ENCODE measurements at regions not wholly inside any gene's neighbourhood (a gene's known extent, or its start where the extent isn't known, plus 50 kb on each side); places are given as distances from the start of the nearest gene placed in this dataset.

DNA sequence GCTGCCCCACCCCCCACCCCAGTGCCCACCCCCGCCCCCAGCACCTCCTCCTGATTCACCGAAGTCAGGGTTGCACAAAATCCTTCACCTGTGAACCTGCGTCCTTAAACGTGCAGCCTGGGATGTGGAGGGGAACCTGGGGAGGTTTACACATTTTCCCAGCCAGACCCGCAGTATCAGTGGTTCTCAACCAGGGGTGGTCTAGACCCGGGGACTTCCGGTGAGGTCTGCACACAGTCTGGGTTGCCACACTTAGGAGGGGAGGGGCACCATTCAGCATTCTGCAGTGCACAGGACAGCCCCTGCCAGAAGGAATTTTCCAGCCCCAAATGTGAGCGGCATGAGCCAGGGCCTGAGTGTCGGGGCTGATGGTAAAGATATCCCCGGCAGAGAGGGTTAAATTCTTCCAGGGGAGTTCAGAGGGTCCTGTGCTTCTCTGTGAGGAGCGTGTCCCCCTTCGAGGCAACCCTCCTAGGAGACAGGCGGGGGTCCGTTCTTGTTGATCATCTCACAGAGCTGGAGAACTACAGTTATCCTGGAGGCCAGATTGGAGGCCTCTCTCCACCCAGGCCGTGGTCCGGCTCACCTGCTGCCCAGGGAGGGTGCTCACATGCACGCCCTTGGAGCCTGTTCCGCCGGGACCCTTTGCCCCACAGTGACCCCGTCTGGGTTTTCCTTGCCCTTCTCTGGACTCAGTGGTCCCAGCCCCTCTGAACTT, 113.6 kb downstream of the SIK1 start:
- Mint-ChIP-seq H3K4me3 (peak overlapping the region; percentile 12; the same call in 1 of the 3 replicates), H3K27me3 (ENCODE audit: insufficient read depth, low read depth, poor library complexity) (peaks cover 19% of the 10 kb centered on the region), H3K4me1 (peaks cover 34% of the 10 kb centered on the region), H3K9me3 (peaks cover 16% of the 10 kb centered on the region), H3K27ac (peak overlapping the region; percentile 84; the same call in 1 of the 2 replicates), H3K36me3 (ENCODE audit: low read depth) (peaks cover 12% of the 10 kb centered on the region)
- Histone ChIP-seq H3K4me1 (ENCODE audit: insufficient read depth) (peaks cover 19% of the 10 kb centered on the region), H3K4me3 (no peak overlapping the region), H3K27me3 (ENCODE audit: insufficient read depth) (no peaks in the 10 kb centered on the region), H2AFZ (peak overlapping the region; percentile 66; the same call in 1 of the 2 replicates), H4K20me1 (replicated peaks; ENCODE audit: insufficient read depth) (no peaks in the 10 kb centered on the region), H3K9me2 (ENCODE audit: insufficient read depth) (no peaks in the 10 kb centered on the region), H3K4me2 (no peak overlapping the region), H3K27ac (ENCODE audit: low read depth) (no peak overlapping the region), H3K36me3 (ENCODE audit: insufficient read depth) (no peaks in the 10 kb centered on the region), H3K79me2 (replicated peaks; ENCODE audit: insufficient read depth) (no peaks in the 10 kb centered on the region), H3F3A (replicated peaks; ENCODE audit: low read depth) (no peaks in the 10 kb centered on the region)
- DNase-seq (ENCODE audit: low spot score) (no peak), ATAC-seq (peak; percentile 13)
- TF ChIP-seq, protein P1, sequence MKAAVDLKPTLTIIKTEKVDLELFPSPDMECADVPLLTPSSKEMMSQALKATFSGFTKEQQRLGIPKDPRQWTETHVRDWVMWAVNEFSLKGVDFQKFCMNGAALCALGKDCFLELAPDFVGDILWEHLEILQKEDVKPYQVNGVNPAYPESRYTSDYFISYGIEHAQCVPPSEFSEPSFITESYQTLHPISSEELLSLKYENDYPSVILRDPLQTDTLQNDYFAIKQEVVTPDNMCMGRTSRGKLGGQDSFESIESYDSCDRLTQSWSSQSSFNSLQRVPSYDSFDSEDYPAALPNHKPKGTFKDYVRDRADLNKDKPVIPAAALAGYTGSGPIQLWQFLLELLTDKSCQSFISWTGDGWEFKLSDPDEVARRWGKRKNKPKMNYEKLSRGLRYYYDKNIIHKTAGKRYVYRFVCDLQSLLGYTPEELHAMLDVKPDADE (IDR thresholded peaks at IDR 0.05) = no peak
- TF ChIP-seq CREB1 (CRISPR knock-in tag; IDR thresholded peaks at IDR 0.05; ENCODE audit: low read depth) (no peak), EZH2phosphoT487 (IDR thresholded peaks at IDR 0.05; ENCODE audit: unreplicated experiment) (no peak), JUNB (IDR thresholded peaks at IDR 0.05; ENCODE audit: unreplicated experiment) (no peak), NANOG (IDR thresholded peaks at IDR 0.05; ENCODE audit: borderline replicate concordance) (no peak), ZNF462 (CRISPR knock-in tag; IDR thresholded peaks at IDR 0.05) (no peak), POLR2AphosphoS5 (IDR thresholded peaks at IDR 0.05; ENCODE audit: low read depth) (no peak), ZNF114 (CRISPR knock-in tag; IDR thresholded peaks at IDR 0.05) (no peak), ZNF331 (CRISPR knock-in tag; IDR thresholded peaks at IDR 0.05; ENCODE audit: low read depth) (no peak), STAT1 (IDR thresholded peaks at IDR 0.05; ENCODE audit: unreplicated experiment) (no peak), REST (IDR thresholded peaks at IDR 0.05; ENCODE audit: unreplicated experiment) (no peak), EZH2 (IDR thresholded peaks at IDR 0.05; ENCODE audit: low read depth, unreplicated experiment) (no peak)
- TF ChIP-seq, protein P2, sequence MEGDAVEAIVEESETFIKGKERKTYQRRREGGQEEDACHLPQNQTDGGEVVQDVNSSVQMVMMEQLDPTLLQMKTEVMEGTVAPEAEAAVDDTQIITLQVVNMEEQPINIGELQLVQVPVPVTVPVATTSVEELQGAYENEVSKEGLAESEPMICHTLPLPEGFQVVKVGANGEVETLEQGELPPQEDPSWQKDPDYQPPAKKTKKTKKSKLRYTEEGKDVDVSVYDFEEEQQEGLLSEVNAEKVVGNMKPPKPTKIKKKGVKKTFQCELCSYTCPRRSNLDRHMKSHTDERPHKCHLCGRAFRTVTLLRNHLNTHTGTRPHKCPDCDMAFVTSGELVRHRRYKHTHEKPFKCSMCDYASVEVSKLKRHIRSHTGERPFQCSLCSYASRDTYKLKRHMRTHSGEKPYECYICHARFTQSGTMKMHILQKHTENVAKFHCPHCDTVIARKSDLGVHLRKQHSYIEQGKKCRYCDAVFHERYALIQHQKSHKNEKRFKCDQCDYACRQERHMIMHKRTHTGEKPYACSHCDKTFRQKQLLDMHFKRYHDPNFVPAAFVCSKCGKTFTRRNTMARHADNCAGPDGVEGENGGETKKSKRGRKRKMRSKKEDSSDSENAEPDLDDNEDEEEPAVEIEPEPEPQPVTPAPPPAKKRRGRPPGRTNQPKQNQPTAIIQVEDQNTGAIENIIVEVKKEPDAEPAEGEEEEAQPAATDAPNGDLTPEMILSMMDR (conservative IDR thresholded peaks at IDR 0.05; ENCODE audit: low read depth in 2 of 2) = no peak

Measured in GM23338 (cell line).